ENCODE measurements at regions not wholly inside any gene's neighbourhood (a gene's known extent, or its start where the extent isn't known, plus 50 kb on each side); places are given as distances from the start of the nearest gene placed in this dataset.

- Histone ChIP-seq H3K36me3 (no peaks in the 10 kb centered on the region), H3K4me3 (no peak overlapping the region), H3K27me3 (no peaks in the 10 kb centered on the region), H3K9me3 (no peaks in the 10 kb centered on the region), H3K4me1 (no peaks in the 10 kb centered on the region), H3K27ac (no peak overlapping the region)
- intact Hi-C loops (cut with DNase I), result no loop called here
- TF ChIP-seq CTCF (IDR thresholded peaks at IDR 0.05), result no peak
- ATAC-seq (peak; percentile 51), DNase-seq (no peak)
Measured at GRCh38 chr5:168227001-168227400, 64.4 kb upstream of the WWC1 start.

- Histone ChIP-seq H3K27me3 (no peaks in the 10 kb centered on the region), H3K9me3 (no peaks in the 10 kb centered on the region), H3K4me1 (no peaks in the 10 kb centered on the region), H3K27ac (no peak overlapping the region), H3K36me3 (no peaks in the 10 kb centered on the region), H3K4me3 (no peak overlapping the region)
- intact Hi-C loops (cut with DNase I), result no loop called here
- no peak for TF ChIP-seq CTCF (IDR thresholded peaks at IDR 0.05)
- DNase-seq (no peak), ATAC-seq (peak; percentile 45)
Measured at GRCh38 chr5:168227973-168228615, 63.4 kb upstream of the WWC1 start.

- no peaks in the 10 kb centered on the region for H3K36me3 ChIP-seq
- no peak for TF ChIP-seq CTCF (IDR thresholded peaks at IDR 0.05)
- no peak overlapping the region for H3K27ac ChIP-seq
- no peak for ATAC-seq
- H3K27me3 ChIP-seq, result no peaks in the 10 kb centered on the region
- intact Hi-C loops (cut with DNase I), result no loop called here
- H3K9me3 ChIP-seq, result no peaks in the 10 kb centered on the region
- H3K4me1 ChIP-seq, result no peaks in the 10 kb centered on the region
- no peak for DNase-seq
- no peak overlapping the region for H3K4me3 ChIP-seq
Measured at GRCh38 chr5:168228668-168229067, 62.8 kb upstream of the WWC1 start.

DNA sequence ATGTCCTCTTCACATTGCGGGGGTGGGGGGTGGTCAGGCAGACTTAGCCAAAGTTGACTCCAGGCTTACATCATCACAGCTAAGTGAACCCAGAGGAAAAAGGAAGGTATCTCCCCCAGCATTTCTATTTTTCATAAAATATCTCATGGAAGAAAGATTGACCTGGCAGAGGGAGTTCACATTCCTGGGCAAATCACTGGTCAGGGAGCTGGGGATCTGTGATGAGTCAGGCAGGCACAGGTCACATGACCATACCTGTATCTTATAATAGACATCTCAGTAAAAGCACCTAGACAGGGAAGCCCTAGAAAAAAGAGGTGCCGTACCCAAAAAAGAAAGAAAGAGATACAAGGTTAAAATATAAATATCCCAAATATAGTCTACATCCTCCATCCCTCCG is 57.3 kb upstream of the WWC1 start:
- Histone ChIP-seq H3K4me3 (no peak overlapping the region), H3K4me1 (no peaks in the 10 kb centered on the region), H3K27me3 (no peaks in the 10 kb centered on the region), H3K9me3 (no peaks in the 10 kb centered on the region), H3K27ac (no peak overlapping the region), H3K36me3 (no peaks in the 10 kb centered on the region)
- no peak for TF ChIP-seq CTCF (IDR thresholded peaks at IDR 0.05)
- intact Hi-C loops (cut with DNase I), result no loop called here
- no peak for ATAC-seq
- DNase-seq, result no peak

DNA sequence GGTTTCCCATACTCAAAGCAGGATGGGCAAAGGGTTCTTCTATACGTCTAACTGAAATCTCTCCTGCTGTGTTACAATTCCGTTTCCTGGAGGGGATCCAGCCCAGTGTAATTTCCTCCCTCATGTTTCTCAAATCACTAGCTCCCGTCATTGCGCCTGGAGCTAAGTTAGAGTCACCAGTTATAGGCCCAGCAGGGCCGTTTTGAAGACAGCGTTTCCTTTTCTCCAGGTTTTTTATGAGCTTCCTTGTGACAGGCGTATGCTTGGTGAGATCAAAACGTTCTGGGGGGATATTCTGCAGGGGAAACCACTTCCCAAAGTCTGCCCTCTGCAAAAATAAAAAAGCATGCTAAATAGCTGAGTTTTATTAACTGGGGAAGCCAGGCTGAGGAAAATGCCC is 53.0 kb upstream of the WWC1 start:
- ATAC-seq, result no peak
- TF ChIP-seq CTCF (IDR thresholded peaks at IDR 0.05), result no peak

GRCh38 chr5:168239325-168239724 is 52.1 kb upstream of the WWC1 start:
- no peaks in the 10 kb centered on the region for H3K4me1 ChIP-seq
- intact Hi-C loops (cut with DNase I), result no loop called here
- H3K9me3 ChIP-seq, result no peaks in the 10 kb centered on the region
- no peaks in the 10 kb centered on the region for H3K27me3 ChIP-seq
- no peak for TF ChIP-seq CTCF (IDR thresholded peaks at IDR 0.05)
- DNase-seq (no peak), ATAC-seq (no peak)
- H3K36me3 ChIP-seq, result no peaks in the 10 kb centered on the region
- H3K27ac ChIP-seq, result no peak overlapping the region
- no peak overlapping the region for H3K4me3 ChIP-seq

More for the DNA sequence above, 53.0 kb upstream of the WWC1 start:
- Histone ChIP-seq H3K27me3 (no peaks in the 10 kb centered on the region), H3K36me3 (no peaks in the 10 kb centered on the region), H3K9me3 (no peaks in the 10 kb centered on the region), H3K4me1 (no peaks in the 10 kb centered on the region), H3K4me3 (no peak overlapping the region), H3K27ac (no peak overlapping the region)
- no peak for DNase-seq
- intact Hi-C loops (cut with DNase I), result no loop called here

All from upper lobe of right lung (tissue), 1 donor.